ENCODE measurements at regions not wholly inside any gene's neighbourhood (a gene's known extent, or its start where the extent isn't known, plus 50 kb on each side); places are given as distances from the start of the nearest gene placed in this dataset.

GRCh38 chr1:73306899-73307555 is 890.9 kb downstream of the LRRIQ3 start:
- no TSS peak for BruUV-seq (replicated peaks)
- ChIA-PET RAD21 (ENCODE audit: unreplicated experiment) (no interaction called here), CTCF (no interaction called here), SMC1A (ENCODE audit: uncharacterized antibody, unreplicated experiment) (interaction anchor here (0.7 kb wide), 1 partner anchor 220 kb away, joined by 3 read pairs; no protein-coding TSS in a partner anchor), POLR2A (no interaction called here)
- no peak overlapping the region for H3K4me2 ChIP-seq (ENCODE audit: control insufficient read depth, insufficient read depth)
- H2AFZ ChIP-seq (ENCODE audit: control insufficient read depth, low read depth, low read length): no peak overlapping the region
- H3K27me3 ChIP-seq (replicated peaks in 1 of 2; ENCODE audit: control insufficient read depth in 2 of 2, insufficient read depth in 2 of 2, low read length in 1 of 2): no peaks in the 10 kb centered on the region
- DNase-seq (ENCODE audit: low read depth, low spot score) (no peak), ATAC-seq (no peak), FAIRE-seq (no peak)
- no peak overlapping the region for H3K9ac ChIP-seq (ENCODE audit: control insufficient read depth, insufficient read depth, low read length)
- no peaks in the 10 kb centered on the region for H4K20me1 ChIP-seq (ENCODE audit: control insufficient read depth, insufficient read depth)
- TF ChIP-seq SMC3 (IDR thresholded peaks at IDR 0.05; ENCODE audit: borderline replicate concordance, low read length) (no peak), SIN3A (IDR thresholded peaks at IDR 0.05; ENCODE audit: low read depth, low read length) (no peak), POLR2AphosphoS2 (IDR thresholded peaks at IDR 0.05; ENCODE audit: low read depth, low read length) (no peak), POLR2AphosphoS5 (IDR thresholded peaks at IDR 0.05; ENCODE audit: low read length) (no peak)
- H3K36me3 ChIP-seq (ENCODE audit: control insufficient read depth in 2 of 2, insufficient read depth in 2 of 2, low read length in 1 of 2): no peaks in the 10 kb centered on the region
- no peaks in the 10 kb centered on the region for H3K4me1 ChIP-seq (ENCODE audit: control insufficient read depth, insufficient read depth, low read length)
- 60% methylated on average over 2 of the region's 2 CpGs for WGBS (ENCODE audit: insufficient coverage, insufficient replicate concordance, low lambda C conversion rate, missing lambda C conversion rate)
- in situ Hi-C loops (cut with MboI): no loop called here
- intact Hi-C loops (cut with micrococcal nuclease; ENCODE audit: unreplicated experiment): no loop called here
- H3K27ac ChIP-seq (ENCODE audit: control insufficient read depth, insufficient read depth): no peak overlapping the region
- H3K9me3 ChIP-seq (replicated peaks; ENCODE audit: control insufficient read depth, insufficient read depth, low read length): no peaks in the 10 kb centered on the region
- no peak overlapping the region for H3K4me3 ChIP-seq
- H3K79me2 ChIP-seq (ENCODE audit: control insufficient read depth, insufficient read depth, low read length): no peaks in the 10 kb centered on the region

- FAIRE-seq (no peak), ATAC-seq (no peak), DNase-seq (ENCODE audit: low read depth, low spot score) (no peak)
- no peaks in the 10 kb centered on the region for H3K36me3 ChIP-seq (ENCODE audit: control insufficient read depth in 2 of 2, insufficient read depth in 2 of 2, low read length in 1 of 2)
- in situ Hi-C loops (cut with MboI): no loop called here
- ChIA-PET CTCF (no interaction called here), SMC1A (ENCODE audit: uncharacterized antibody, unreplicated experiment) (no interaction called here), POLR2A (no interaction called here), RAD21 (ENCODE audit: unreplicated experiment) (no interaction called here)
- H3K9ac ChIP-seq (ENCODE audit: control insufficient read depth, insufficient read depth, low read length): no peak overlapping the region
- no peak overlapping the region for H3K4me3 ChIP-seq
- H3K9me3 ChIP-seq (replicated peaks; ENCODE audit: control insufficient read depth, insufficient read depth, low read length): no peaks in the 10 kb centered on the region
- no peaks in the 10 kb centered on the region for H3K27me3 ChIP-seq (replicated peaks in 1 of 2; ENCODE audit: control insufficient read depth in 2 of 2, insufficient read depth in 2 of 2, low read length in 1 of 2)
- intact Hi-C loops (cut with micrococcal nuclease; ENCODE audit: unreplicated experiment): no loop called here
- H3K4me2 ChIP-seq (ENCODE audit: control insufficient read depth, insufficient read depth): no peak overlapping the region
- BruUV-seq (replicated peaks): no TSS peak
- H2AFZ ChIP-seq (ENCODE audit: control insufficient read depth, low read depth, low read length): no peak overlapping the region
- H4K20me1 ChIP-seq (ENCODE audit: control insufficient read depth, insufficient read depth): no peaks in the 10 kb centered on the region
- WGBS (ENCODE audit: insufficient coverage, insufficient replicate concordance, low lambda C conversion rate, missing lambda C conversion rate): 13% methylated on average over 2 of the region's 2 CpGs
- no peaks in the 10 kb centered on the region for H3K4me1 ChIP-seq (ENCODE audit: control insufficient read depth, insufficient read depth, low read length)
- no peaks in the 10 kb centered on the region for H3K79me2 ChIP-seq (ENCODE audit: control insufficient read depth, insufficient read depth, low read length)
- H3K27ac ChIP-seq (ENCODE audit: control insufficient read depth, insufficient read depth): no peak overlapping the region
- TF ChIP-seq CUX1 (IDR thresholded peaks at IDR 0.05; ENCODE audit: insufficient replicate concordance, low read depth, low read length): no peak
- no peak for TF ChIP-seq CHD4 (IDR thresholded peaks at IDR 0.05)
- TF ChIP-seq, protein P1, sequence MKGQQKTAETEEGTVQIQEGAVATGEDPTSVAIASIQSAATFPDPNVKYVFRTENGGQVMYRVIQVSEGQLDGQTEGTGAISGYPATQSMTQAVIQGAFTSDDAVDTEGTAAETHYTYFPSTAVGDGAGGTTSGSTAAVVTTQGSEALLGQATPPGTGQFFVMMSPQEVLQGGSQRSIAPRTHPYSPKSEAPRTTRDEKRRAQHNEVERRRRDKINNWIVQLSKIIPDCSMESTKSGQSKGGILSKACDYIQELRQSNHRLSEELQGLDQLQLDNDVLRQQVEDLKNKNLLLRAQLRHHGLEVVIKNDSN (IDR thresholded peaks at IDR 0.05; ENCODE audit: borderline replicate concordance, extremely low read length, insufficient read depth, low read depth, low read length): no peak
- TF ChIP-seq SUZ12 (IDR thresholded peaks at IDR 0.05; ENCODE audit: unreplicated experiment): no peak
- TF ChIP-seq CHD2 (IDR thresholded peaks at IDR 0.05; ENCODE audit: borderline replicate concordance, low read depth, low read length): no peak
- no peak for TF ChIP-seq SMAD5 (IDR thresholded peaks at IDR 0.05; ENCODE audit: low read depth)
- no peak for TF ChIP-seq FOS (IDR thresholded peaks at IDR 0.05; ENCODE audit: borderline replicate concordance, extremely low read depth, insufficient read length)
- TF ChIP-seq TARDBP (IDR thresholded peaks at IDR 0.05; ENCODE audit: borderline replicate concordance): no peak
- no peak for TF ChIP-seq CREM (IDR thresholded peaks at IDR 0.05; ENCODE audit: low read depth)
Observed at GRCh38 chr1:73273886-73274285, 924.1 kb downstream of the LRRIQ3 start.
